Adrenal gland (tissue), 9 donors: ENCODE measurements at regions not wholly inside any gene's neighbourhood (a gene's known extent, or its start where the extent isn't known, plus 50 kb on each side); places are given as distances from the start of the nearest gene placed in this dataset.

ENCODE experiments used
- DNase-seq, 7 donors: peaks; one replicate each; pipeline ENCODE4 v3.0.0-alpha.2; 2019 to 2020
- H3K27ac ChIP-seq, 5 donors: fragments of 200-600 bp; sonication (generic) in 4 of 5; 1 replicate in 3 of 5; 2 replicates in 2 of 5; pipeline versions ENCODE4 v1.5.1 to v1.8.0; 2016 to 2020; ENCODE audit warnings: mild to moderate bottlenecking in 1 of 5
- H3K27me3 ChIP-seq: fragments of 200-600 bp; 2 replicates; pipeline ENCODE4 v1.8.0; 2021
- H3K36me3 ChIP-seq, 2 donors: fragments of 200-600 bp; replicated peaks in 1 of 2; 1 replicate in 1 of 2; 2 replicates in 1 of 2; pipeline versions ENCODE4 v1.5.1 to v1.8.0; 2018 to 2022
- H3K4me1 ChIP-seq, 2 donors: fragments of 200-600 bp; replicated peaks in 1 of 2; 1 replicate in 1 of 2; 2 replicates in 1 of 2; pipeline versions ENCODE4 v1.5.1 to v1.8.0; 2018 to 2021
- H3K4me3 ChIP-seq, 4 donors: fragments of 200-600 bp; sonication (generic) in 3 of 4; one replicate each; pipeline ENCODE4 v1.5.1; 2016 to 2018
- H3K9me3 ChIP-seq, 3 donors: fragments of 200-600 bp; sonication (generic) in 1 of 3; replicated peaks in 1 of 3; 1 replicate in 2 of 3; 2 replicates in 1 of 3; pipeline versions ENCODE4 v1.5.1 to v1.8.0; 2016 to 2021
- POLR2A ChIP-seq, 2 donors: fragments of 450-650 bp; IDR thresholded peaks; one replicate each; pipeline ENCODE4 v1.6.1; 2017; ENCODE audit warnings: antibody characterized with exemption in 2 of 2, mild to moderate bottlenecking in 2 of 2, moderate library complexity in 1 of 2
- WGBS, 4 donors: extraction: QIAGEN DNeasy Blood & Tissue Kit in 2 of 4; methylation state at CpG; one replicate each; pipeline versions ENCODE4 v1.1.5 to v1.1.7; 2013 to 2017; 5-methylcytosine and 5-hydroxymethylcytosine counted together
- intact Hi-C, 2 donors: fragments of 100-400 bp; cut with DNase I; formaldehyde crosslinking; loops; one replicate each; pipeline versions ENCODE4 v1.14.1 to v1.15.0; 2022 to 2023
- TF ChIP-seq, protein P1 (sequence below), 6 experiments: fragments of 450-650 bp in 4 of 6; fragments of 200-600 bp in 2 of 6; sonication (generic) in 1 of 6; IDR thresholded peaks; 1 replicate in 5 of 6; 2 replicates in 1 of 6; pipeline versions ENCODE4 v1.5.1 to v1.8.0; 2016 to 2021; ENCODE audit warnings: antibody characterized with exemption in 6 of 6, mild to moderate bottlenecking in 2 of 6, moderate library complexity in 1 of 6
- donor health status: healthy with polysubstance abuse.
- donor health status: Bipolar disorder and iron deficiency.
- donor health status: DM: yes; HTN: yes; CAD: no.
- donor health status: DM: no; HTN: no; CAD: no.
- donor health status: DM: no; HTN: no; CAD: no.

DNA sequence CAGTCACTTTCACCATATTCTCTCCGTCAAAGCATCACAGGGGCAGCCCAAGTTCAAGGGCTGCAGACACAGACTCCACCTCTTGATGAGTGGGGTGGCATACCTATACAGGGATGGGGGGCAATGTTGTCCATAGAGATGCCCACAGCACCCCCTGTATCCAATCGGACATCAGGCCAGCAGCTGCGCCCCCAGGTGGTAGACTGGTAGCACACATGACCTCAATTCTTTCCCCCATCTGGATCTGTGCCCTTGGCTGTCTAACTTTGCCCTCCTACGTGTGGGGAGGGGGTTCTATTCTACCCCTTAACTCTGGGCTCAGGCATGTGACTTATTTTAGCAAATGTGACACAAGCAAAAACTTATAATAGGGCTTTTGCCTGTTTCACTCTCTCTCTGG lies 84.0 kb upstream of the SLC25A48 start:
- DNase-seq = no peak
- Histone ChIP-seq H3K4me3 (no peak overlapping the region), H3K4me1 (no peaks in the 10 kb centered on the region), H3K9me3 (no peaks in the 10 kb centered on the region), H3K36me3 (no peaks in the 10 kb centered on the region), H3K27me3 (no peaks in the 10 kb centered on the region), H3K27ac (no peak overlapping the region)
- TF ChIP-seq, protein P1, sequence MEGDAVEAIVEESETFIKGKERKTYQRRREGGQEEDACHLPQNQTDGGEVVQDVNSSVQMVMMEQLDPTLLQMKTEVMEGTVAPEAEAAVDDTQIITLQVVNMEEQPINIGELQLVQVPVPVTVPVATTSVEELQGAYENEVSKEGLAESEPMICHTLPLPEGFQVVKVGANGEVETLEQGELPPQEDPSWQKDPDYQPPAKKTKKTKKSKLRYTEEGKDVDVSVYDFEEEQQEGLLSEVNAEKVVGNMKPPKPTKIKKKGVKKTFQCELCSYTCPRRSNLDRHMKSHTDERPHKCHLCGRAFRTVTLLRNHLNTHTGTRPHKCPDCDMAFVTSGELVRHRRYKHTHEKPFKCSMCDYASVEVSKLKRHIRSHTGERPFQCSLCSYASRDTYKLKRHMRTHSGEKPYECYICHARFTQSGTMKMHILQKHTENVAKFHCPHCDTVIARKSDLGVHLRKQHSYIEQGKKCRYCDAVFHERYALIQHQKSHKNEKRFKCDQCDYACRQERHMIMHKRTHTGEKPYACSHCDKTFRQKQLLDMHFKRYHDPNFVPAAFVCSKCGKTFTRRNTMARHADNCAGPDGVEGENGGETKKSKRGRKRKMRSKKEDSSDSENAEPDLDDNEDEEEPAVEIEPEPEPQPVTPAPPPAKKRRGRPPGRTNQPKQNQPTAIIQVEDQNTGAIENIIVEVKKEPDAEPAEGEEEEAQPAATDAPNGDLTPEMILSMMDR (IDR thresholded peaks at IDR 0.05) = no peak
- TF ChIP-seq POLR2A (IDR thresholded peaks at IDR 0.05) = no peak
- WGBS, 4 donors = 43 to 61% (median 49%) methylated on average over 4 of the region's 4 CpGs
- intact Hi-C loops = no loop called here

DNA sequence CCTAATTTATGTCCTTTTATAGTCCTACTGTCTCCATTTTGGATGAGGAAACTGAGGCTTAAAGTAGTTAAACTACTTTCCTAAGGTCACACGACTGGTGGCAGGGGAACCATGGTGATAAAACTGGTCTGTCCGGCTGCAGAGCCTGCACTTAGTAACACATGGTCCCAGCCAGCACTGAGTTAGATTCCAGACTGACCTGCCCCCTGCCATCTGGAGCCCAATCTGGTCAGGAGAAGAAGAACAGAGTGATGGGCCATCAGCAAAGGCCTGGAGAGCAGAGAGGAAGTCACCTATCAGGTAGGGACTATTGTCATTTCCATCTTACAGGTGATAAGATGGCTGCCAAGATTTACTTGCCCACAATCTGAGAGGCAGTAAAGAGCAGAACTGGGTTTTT lies 86.6 kb upstream of the SLC25A48 start:
- Histone ChIP-seq H3K27me3 (no peaks in the 10 kb centered on the region), H3K36me3 (no peaks in the 10 kb centered on the region), H3K4me1 (no peaks in the 10 kb centered on the region), H3K4me3 (no peak overlapping the region), H3K27ac (no peak overlapping the region), H3K9me3 (no peaks in the 10 kb centered on the region)
- no peak for DNase-seq
- TF ChIP-seq, protein P1 (IDR thresholded peaks at IDR 0.05) = no peak
- TF ChIP-seq POLR2A (IDR thresholded peaks at IDR 0.05) = no peak
- intact Hi-C loops = no loop called here
- 69 to 85% (median 72%) methylated on average over 2 of the region's 2 CpGs for whole genome bisulfite sequencing, 4 donors

DNA sequence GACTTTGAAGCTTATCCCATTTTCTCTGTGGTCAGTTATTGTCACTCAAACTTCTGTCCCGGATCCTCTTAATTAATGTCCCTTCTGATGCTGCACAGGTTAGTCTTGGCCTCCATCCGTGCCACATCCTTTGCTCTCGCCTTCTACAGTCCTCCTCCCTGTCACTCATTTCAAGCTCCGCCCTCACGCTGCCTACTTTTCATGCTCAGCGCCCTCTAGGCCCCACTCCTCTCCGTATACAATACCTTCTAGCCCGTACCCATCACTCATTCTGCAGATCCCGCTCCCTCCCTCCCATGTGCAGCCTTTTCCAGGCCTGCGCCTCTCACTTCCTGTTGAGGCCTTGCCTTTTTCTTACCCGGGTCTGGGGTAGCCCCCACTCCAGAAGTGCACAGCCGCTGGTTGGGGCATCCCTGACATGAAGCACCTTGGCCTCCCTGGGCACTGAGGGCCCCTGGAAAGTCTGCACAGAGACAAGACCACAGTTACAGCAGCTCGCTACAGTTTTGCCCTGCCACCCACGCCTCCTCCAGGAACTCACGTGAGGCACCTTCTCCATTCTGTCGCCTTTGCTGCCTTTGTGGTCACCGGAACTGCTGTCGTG lies 88.5 kb upstream of the SLC25A48 start:
- intact Hi-C loops = no loop called here
- 84 to 90% (median 88%) methylated on average over 18 of the region's 18 CpGs for WGBS, 4 donors
- Histone ChIP-seq H3K36me3 (no peaks in the 10 kb centered on the region), H3K27ac (no peak overlapping the region), H3K9me3 (no peaks in the 10 kb centered on the region), H3K4me1 (no peaks in the 10 kb centered on the region), H3K4me3 (no peak overlapping the region), H3K27me3 (no peaks in the 10 kb centered on the region)
- DNase-seq = no peak
- no peak for TF ChIP-seq POLR2A (IDR thresholded peaks at IDR 0.05)
- TF ChIP-seq, protein P1 (IDR thresholded peaks at IDR 0.05) = no peak

DNA sequence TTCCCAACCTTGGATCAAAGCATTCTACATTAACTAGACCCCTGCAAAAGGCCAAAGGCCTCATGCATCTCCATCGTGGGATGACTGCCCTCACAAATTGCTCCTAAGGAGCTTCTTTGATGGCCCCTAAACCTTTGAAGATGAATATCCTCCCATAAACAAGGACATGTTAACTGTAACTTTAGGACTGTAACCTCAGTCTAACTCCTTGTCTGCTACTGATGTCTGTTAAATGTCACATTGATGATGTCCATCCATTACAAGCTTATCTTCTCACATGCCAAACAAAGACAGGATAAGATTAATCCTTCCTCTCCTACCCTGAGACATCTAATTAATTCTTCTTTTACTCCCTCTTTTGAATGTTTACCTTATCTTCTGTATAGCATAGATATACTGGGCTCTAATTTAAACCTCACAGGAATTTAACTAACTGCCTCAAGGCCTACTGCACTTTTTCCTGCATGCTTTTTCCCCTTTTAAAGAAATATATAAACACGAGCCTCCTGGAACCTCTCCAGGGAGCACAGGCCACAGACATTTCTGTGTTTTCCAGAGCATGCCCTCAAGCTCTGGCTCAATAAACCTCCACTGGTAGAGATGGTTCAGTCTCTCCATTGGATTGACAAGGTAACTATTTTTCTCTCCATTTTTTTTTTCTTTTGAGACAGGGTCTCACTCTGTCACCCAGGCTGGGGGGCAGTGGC lies 90.6 kb upstream of the SLC25A48 start:
- H3K36me3 ChIP-seq = no peaks in the 10 kb centered on the region
- WGBS, 4 donors = 33 to 52% (median 43%) methylated on average over 2 of the region's 2 CpGs
- no peak overlapping the region for H3K27ac ChIP-seq
- H3K27me3 ChIP-seq = no peaks in the 10 kb centered on the region
- no peaks in the 10 kb centered on the region for H3K4me1 ChIP-seq
- intact Hi-C loops = no loop called here
- H3K9me3 ChIP-seq = no peaks in the 10 kb centered on the region
- DNase-seq = no peak
- no peak for TF ChIP-seq POLR2A (IDR thresholded peaks at IDR 0.05)
- TF ChIP-seq, protein P1 (IDR thresholded peaks at IDR 0.05) = no peak
- no peak overlapping the region for H3K4me3 ChIP-seq
